ENCODE measurements at regions not wholly inside any gene's neighbourhood (a gene's known extent, or its start where the extent isn't known, plus 50 kb on each side); places are given as distances from the start of the nearest gene placed in this dataset.
A peak's percentile ranks its signal among the peaks of the same experiment; 100 is the strongest.

DNA sequence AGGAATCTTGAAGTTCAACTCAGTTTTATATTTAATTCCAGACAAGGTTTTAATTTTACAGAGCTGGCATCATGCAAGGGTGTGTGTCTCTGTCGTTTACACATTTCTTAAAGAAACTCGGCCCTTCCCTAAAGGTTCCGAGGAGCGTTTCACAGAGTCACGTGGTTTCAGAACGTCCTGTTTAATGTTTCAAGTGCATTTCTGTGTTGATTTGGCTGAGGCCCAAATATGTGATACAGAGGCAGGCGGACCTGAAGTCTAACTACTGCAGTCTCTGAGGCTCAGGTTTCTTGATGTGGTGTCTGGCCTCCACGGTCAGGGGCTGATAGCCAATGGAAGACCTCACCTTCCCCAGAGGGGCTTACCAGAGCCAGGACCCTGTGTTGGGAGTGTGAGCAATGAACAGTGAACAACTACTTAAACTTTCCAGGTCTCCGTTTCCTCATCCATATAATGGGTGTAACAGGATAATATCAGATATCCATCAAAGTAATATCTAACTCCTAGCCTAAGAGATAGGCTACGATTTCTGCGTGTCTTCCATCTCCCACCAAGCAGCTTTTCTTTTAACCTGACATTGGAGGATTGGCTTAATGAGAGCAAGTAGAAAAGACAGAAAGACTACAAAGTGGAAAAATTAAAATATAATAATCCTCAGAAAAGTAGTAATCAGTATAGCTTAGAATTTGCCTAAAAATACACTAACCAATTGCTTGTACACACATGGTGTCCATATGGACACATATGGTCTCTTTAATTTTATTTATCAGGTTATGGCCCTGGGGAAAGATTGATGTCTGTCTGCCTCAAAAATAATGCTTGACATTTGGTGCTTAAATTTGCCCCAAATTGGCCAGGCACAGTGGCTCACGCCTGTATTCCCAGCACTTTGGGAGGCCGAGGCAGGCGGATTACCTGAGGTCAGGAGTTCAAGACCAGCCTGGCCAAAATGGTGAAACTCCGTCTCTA, 50.0 kb upstream of the TRIM2 start:
- Histone ChIP-seq H3K4me3 (peak overlapping the region; percentile 31 to 65 (median 54)), H3K27me3 (peaks cover 0 to 56% (median 0%) of the 10 kb centered on the region in 4 donors), H3K27ac (no peak overlapping the region), H3K4me1 (peaks cover 14 to 27% (median 18%) of the 10 kb centered on the region in 3 donors), H3K9me3 (no peaks in the 10 kb centered on the region), H3K36me3 (no peaks in the 10 kb centered on the region)
- DNase-seq = no peak
- TF ChIP-seq CTCF (IDR thresholded peaks at IDR 0.05) = no peak
- TF ChIP-seq POLR2A (IDR thresholded peaks at IDR 0.05) = no peak
- WGBS, 2 donors = 47 to 91% methylated on average over 5 to 15 of the region's 15 CpGs
- intact Hi-C loops (cut with DNase I) = no loop called here

Measured in esophagus squamous epithelium (tissue), 5 donors.